B cell (primary cell): ENCODE measurements at regions not wholly inside any gene's neighbourhood (a gene's known extent, or its start where the extent isn't known, plus 50 kb on each side); places are given as distances from the start of the nearest gene placed in this dataset.

Source experiments
- ATAC-seq: fragments of 200-7000 bp; cut with Tn5 transposase; one replicate; pipeline ENCODE4 v1.10.0; 2021; ENCODE audit warnings: low read depth, mild to moderate bottlenecking, moderate number of reproducible peaks, moderate library complexity
- CTCF ChIA-PET: fragments of 350-600 bp; sonication (Branson Sonifier 250); formaldehyde crosslinking; loops from one replicate; lab custom pipeline; 2021; ENCODE audit warnings: antibody characterized with exemption, inconsistent platforms; lab: Charles Lee
- POLR2A ChIA-PET: fragments of 350-600 bp; sonication (Branson Sonifier 250); formaldehyde crosslinking; loops from one replicate; lab custom pipeline; 2021; ENCODE audit warnings: antibody characterized with exemption; lab: Charles Lee
- DNase-seq: peaks from one replicate; pipeline ENCODE4 v3.0.0; 2013
- H2AFZ ChIP-seq: 2 replicates; pipeline ENCODE4 v1.6.1; 2012; ENCODE audit warnings: mild to moderate bottlenecking, low read depth, low read length; ENCODE audit not compliant: insufficient read depth, poor library complexity, severe bottlenecking
- H3K27ac ChIP-seq, 2 donors: 1 replicate in 1 of 2; 2 replicates in 1 of 2; pipeline ENCODE4 v1.5.1; 2012 to 2013; ENCODE audit warnings: low read length in 2 of 2, mild to moderate bottlenecking in 2 of 2, moderate library complexity in 1 of 2
- H3K27me3 ChIP-seq, 4 experiments: fragments of 200-600 bp in 1 of 4; sonication (generic) in 1 of 4; replicated peaks in 1 of 4; 1 replicate in 2 of 4; 2 replicates in 2 of 4; pipeline versions ENCODE4 v1.6.1 to v1.7.0; 2013 to 2016; ENCODE audit warnings: low read length in 3 of 4, mild to moderate bottlenecking in 2 of 4, mixed read lengths in 1 of 4, moderate library complexity in 1 of 4; ENCODE audit not compliant: insufficient read depth in 4 of 4, control insufficient read depth in 3 of 4; ENCODE audit errors: control extremely low read depth in 1 of 4
- H3K36me3 ChIP-seq, 2 experiments: replicated peaks in 1 of 2; 1 replicate in 1 of 2; 2 replicates in 1 of 2; pipeline versions ENCODE4 v1.6.1 to v1.7.1; 2013; ENCODE audit warnings: low read length in 1 of 2; ENCODE audit not compliant: insufficient read depth in 2 of 2, control insufficient read depth in 1 of 2; ENCODE audit errors: control extremely low read depth in 1 of 2, extremely low read depth in 1 of 2
- H3K4me1 ChIP-seq, 2 donors: fragments of 200-600 bp in 1 of 2; sonication (generic) in 1 of 2; 1 replicate in 1 of 2; 2 replicates in 1 of 2; pipeline versions ENCODE4 v1.5.1 to v1.6.1; 2013 to 2017; ENCODE audit warnings: low read length in 2 of 2; ENCODE audit not compliant: control insufficient read depth in 2 of 2, insufficient read depth in 2 of 2
- H3K4me2 ChIP-seq: replicated peaks from 2 replicates; pipeline ENCODE3; 2012; ENCODE audit warnings: mild to moderate bottlenecking, low read depth, low read length; ENCODE audit not compliant: poor library complexity, severe bottlenecking
- H3K4me3 ChIP-seq, 5 experiments: fragments of 200-600 bp in 1 of 5; sonication (generic) in 1 of 5; 1 replicate in 3 of 5; 2 replicates in 2 of 5; pipeline versions ENCODE4 v1.5.1 to v1.7.0; 2011 to 2016; ENCODE audit warnings: low read length in 4 of 5, mild to moderate bottlenecking in 4 of 5, low read depth in 2 of 5, control low read depth in 1 of 5, moderate library complexity in 1 of 5; ENCODE audit not compliant: insufficient read depth in 1 of 5; ENCODE audit errors: control extremely low read depth in 1 of 5, extremely low read depth in 1 of 5
- H3K79me2 ChIP-seq: fragments of 200-600 bp; sonication (generic); one replicate; pipeline ENCODE4 v1.6.0; 2016; ENCODE audit warnings: low read length; ENCODE audit not compliant: control insufficient read depth, insufficient read depth
- H3K9ac ChIP-seq: fragments of 200-600 bp; sonication (generic); 2 replicates; pipeline ENCODE4 v1.6.1; 2017; ENCODE audit warnings: mild to moderate bottlenecking, low read length, moderate library complexity
- H3K9me3 ChIP-seq, 3 donors: one replicate each; pipeline versions ENCODE4 v1.6.1 to v1.7.1; 2013; ENCODE audit warnings: low read length in 2 of 3; ENCODE audit not compliant: control insufficient read depth in 2 of 3, insufficient read depth in 1 of 3; ENCODE audit errors: control extremely low read depth in 1 of 3
- H4K20me1 ChIP-seq: 2 replicates; pipeline ENCODE4 v1.6.0; 2012; ENCODE audit warnings: mild to moderate bottlenecking, low read length; ENCODE audit not compliant: insufficient read depth, control insufficient read depth, poor library complexity, severe bottlenecking
- H3K27ac Mint-ChIP-seq: one replicate; pipeline ENCODE4 v1.8.0; 2021; ENCODE audit warnings: mixed read lengths
- H3K27me3 Mint-ChIP-seq: one replicate; pipeline ENCODE4 v1.8.0; 2021; ENCODE audit warnings: mixed read lengths
- H3K4me1 Mint-ChIP-seq: one replicate; pipeline ENCODE4 v1.8.0; 2021; ENCODE audit warnings: mixed read lengths
- H3K4me3 Mint-ChIP-seq: one replicate; pipeline ENCODE4 v1.8.0; 2021; ENCODE audit warnings: mixed read lengths
- H3K9me3 Mint-ChIP-seq: one replicate; pipeline ENCODE4 v1.8.0; 2022; ENCODE audit warnings: mixed read lengths; ENCODE audit not compliant: insufficient read depth
- CTCF ChIP-seq: fragments of 200-600 bp; IDR thresholded peaks from one replicate; pipeline ENCODE4 v1.8.0; 2022; ENCODE audit warnings: antibody characterized with exemption, mild to moderate bottlenecking
- EZH2 ChIP-seq: IDR thresholded peaks from 2 replicates; pipeline ENCODE4 v1.6.1; 2012; ENCODE audit warnings: borderline replicate concordance, low read depth, mild to moderate bottlenecking, moderate library complexity, low read length; ENCODE audit not compliant: insufficient read depth, poor library complexity, severe bottlenecking
- WGBS: methylation state at CpG from one replicate; pipeline ENCODE4 v1.1.5; 2013; ENCODE audit warnings: missing lambda C conversion rate; ENCODE audit not compliant: insufficient coverage; 5-methylcytosine and 5-hydroxymethylcytosine counted together
- intact Hi-C: fragments of 100-400 bp; cut with micrococcal nuclease; formaldehyde crosslinking; loops from one replicate; pipeline ENCODE4 v1.10.0; 2022

- no peak for ATAC-seq
- H3K27me3 ChIP-seq = no peaks in the 10 kb centered on the region
- H3K4me3 Mint-ChIP-seq = no peak overlapping the region
These were observed 701.6 kb downstream of the RFPL4B start for GRCh38 chr6:113048741-113049140.

GRCh38 chr6:113049190-113049589, 702.1 kb downstream of the RFPL4B start:
- H3K27me3 Mint-ChIP-seq = no peaks in the 10 kb centered on the region
- CTCF ChIA-PET = no interaction called here
- WGBS = 100% methylated on average over 2 of the region's 2 CpGs
- no peak overlapping the region for H3K27ac Mint-ChIP-seq
- ATAC-seq = no peak
- Histone ChIP-seq H3K9ac (no peak overlapping the region), H3K36me3 (no peaks in the 10 kb centered on the region), H3K4me1 (no peaks in the 10 kb centered on the region), H3K9me3 (no peaks in the 10 kb centered on the region), H3K27me3 (no peaks in the 10 kb centered on the region), H3K79me2 (no peaks in the 10 kb centered on the region), H2AFZ (no peak overlapping the region), H3K4me2 (no peak overlapping the region), H3K4me3 (no peak overlapping the region), H4K20me1 (no peaks in the 10 kb centered on the region), H3K27ac (no peak overlapping the region)
- TF ChIP-seq CTCF (no peak), EZH2 (no peak)
- POLR2A ChIA-PET = no interaction called here
- H3K4me3 Mint-ChIP-seq = no peak overlapping the region
- DNase-seq = no peak
- intact Hi-C loops = no loop called here
- H3K9me3 Mint-ChIP-seq = no peaks in the 10 kb centered on the region
- no peaks in the 10 kb centered on the region for H3K4me1 Mint-ChIP-seq

More at GRCh38 chr6:113048741-113049140, 701.6 kb downstream of the RFPL4B start:
- H3K27me3 Mint-ChIP-seq = no peaks in the 10 kb centered on the region
- Histone ChIP-seq H2AFZ (no peak overlapping the region), H4K20me1 (no peaks in the 10 kb centered on the region), H3K36me3 (no peaks in the 10 kb centered on the region), H3K4me2 (no peak overlapping the region), H3K9me3 (no peaks in the 10 kb centered on the region), H3K4me1 (no peaks in the 10 kb centered on the region), H3K4me3 (no peak overlapping the region), H3K27ac (no peak overlapping the region), H3K79me2 (no peaks in the 10 kb centered on the region), H3K9ac (no peak overlapping the region)
- TF ChIP-seq EZH2 (no peak), CTCF (no peak)
- CTCF ChIA-PET = no interaction called here
- no peaks in the 10 kb centered on the region for H3K9me3 Mint-ChIP-seq
- no peak for DNase-seq
- no peak overlapping the region for H3K27ac Mint-ChIP-seq
- POLR2A ChIA-PET = no interaction called here
- intact Hi-C loops = no loop called here
- no peaks in the 10 kb centered on the region for H3K4me1 Mint-ChIP-seq
- no CpG with 5 or more reads among the region's 3 CpGs for WGBS
